Endothelial cell of umbilical vein (primary cell): ENCODE measurements at regions not wholly inside any gene's neighbourhood (a gene's known extent, or its start where the extent isn't known, plus 50 kb on each side); places are given as distances from the start of the nearest gene placed in this dataset.

Experiments
- BruUV-seq: library from RNA; stranded (reverse); fragments of 400-500 nt; replicated peaks from 2 replicates; lab custom pipeline; 2021; lab: Mats Ljungman, UMichigan
- CTCF ChIA-PET: fragments of 300-600, 350-600 bp; sonication (Branson Sonifier 250); formaldehyde crosslinking; loops from one replicate; lab custom pipeline; 2021; ENCODE audit warnings: antibody characterized with exemption, inconsistent platforms; lab: Charles Lee
- POLR2A ChIA-PET: fragments of 300-600, 350-600 bp; sonication (Branson Sonifier 250); formaldehyde crosslinking; loops from one replicate; lab custom pipeline; 2021; ENCODE audit warnings: antibody characterized with exemption, inconsistent platforms; lab: Charles Lee
- DNase-seq: peaks from one replicate; pipeline ENCODE4 v3.0.0-alpha.2; 2011; ENCODE audit warnings: low read depth, low spot score
- FAIRE-seq: peaks from 2 replicates; lab custom pipeline; 2011; peaks lifted over from hg19 to GRCh38; lab: Jason Lieb, UNC
- H2AFZ ChIP-seq: 2 replicates; pipeline ENCODE4 v1.6.0; 2012; ENCODE audit warnings: low read depth, low read length, control low read depth, inconsistent platforms
- H3K27ac ChIP-seq: 2 replicates; pipeline ENCODE4 v1.5.1; 2011; ENCODE audit warnings: low read depth, mild to moderate bottlenecking, control low read depth, low read length, moderate library complexity; ENCODE audit not compliant: insufficient read depth
- H3K27me3 ChIP-seq, 2 experiments: 2 replicates each; pipeline versions ENCODE4 v1.6.0 to v1.6.1; 2011; ENCODE audit warnings: low read length in 2 of 2, mixed read lengths in 1 of 2; ENCODE audit not compliant: control insufficient read depth in 2 of 2, insufficient read depth in 2 of 2
- H3K36me3 ChIP-seq, 2 experiments: 2 replicates in 1 of 2; 3 replicates in 1 of 2; pipeline ENCODE4 v1.5.1; 2011; ENCODE audit warnings: low read length in 2 of 2, mild to moderate bottlenecking in 1 of 2, moderate library complexity in 1 of 2; ENCODE audit not compliant: control insufficient read depth in 2 of 2, insufficient read depth in 2 of 2; ENCODE audit errors: extremely low read depth in 1 of 2
- H3K4me1 ChIP-seq: 3 replicates; pipeline ENCODE4 v1.5.1; 2011; ENCODE audit warnings: mild to moderate bottlenecking, low read length; ENCODE audit not compliant: control insufficient read depth, insufficient read depth; ENCODE audit errors: extremely low read depth
- H3K4me2 ChIP-seq: 2 replicates; pipeline ENCODE4 v1.6.1; 2011; ENCODE audit warnings: low read length, control low read depth, mixed read lengths; ENCODE audit not compliant: insufficient read depth
- H3K4me3 ChIP-seq, 3 experiments: fragments of 200-600 bp in 1 of 3; sonication (generic), shearing (Covaris generic) in 1 of 3; replicated peaks in 1 of 3; 2 replicates each; pipeline ENCODE4 v1.5.1; 2011 to 2016; ENCODE audit warnings: control low read depth in 3 of 3, low read length in 3 of 3, mild to moderate bottlenecking in 2 of 3, inconsistent platforms in 1 of 3, low read depth in 1 of 3, moderate library complexity in 1 of 3; ENCODE audit not compliant: insufficient read depth in 1 of 3
- H3K79me2 ChIP-seq: 2 replicates; pipeline ENCODE4 v1.6.0; 2012; ENCODE audit warnings: low read length, inconsistent platforms; ENCODE audit not compliant: control insufficient read depth, insufficient read depth
- H3K9ac ChIP-seq: replicated peaks from 2 replicates; pipeline ENCODE3; 2011; ENCODE audit warnings: low read length, control low read depth; ENCODE audit not compliant: insufficient read depth; ENCODE audit errors: extremely low read depth
- H3K9me1 ChIP-seq: replicated peaks from 3 replicates; pipeline ENCODE4 v1.6.0; 2011; ENCODE audit warnings: mild to moderate bottlenecking, low read length; ENCODE audit not compliant: control insufficient read depth, insufficient read depth; ENCODE audit errors: extremely low read depth
- H3K9me3 ChIP-seq: replicated peaks from 2 replicates; pipeline ENCODE4 v1.5.1; 2012; ENCODE audit warnings: low read length, inconsistent platforms; ENCODE audit not compliant: control insufficient read depth, insufficient read depth
- H4K20me1 ChIP-seq: replicated peaks from 2 replicates; pipeline ENCODE3; 2011; ENCODE audit warnings: mild to moderate bottlenecking, low read length; ENCODE audit not compliant: control insufficient read depth, insufficient read depth; ENCODE audit errors: extremely low read depth
- CTCF ChIP-seq, 2 donors: IDR thresholded peaks; 1 replicate in 1 of 2; 2 replicates in 1 of 2; pipeline ENCODE4 v1.5.1; 2011; ENCODE audit warnings: low read length in 2 of 2, mild to moderate bottlenecking in 2 of 2, moderate library complexity in 2 of 2, control low read depth in 1 of 2, inconsistent platforms in 1 of 2, low read depth in 1 of 2; ENCODE audit not compliant: insufficient read depth in 1 of 2; ENCODE audit errors: extremely low read depth in 1 of 2
- EZH2 ChIP-seq: IDR thresholded peaks from 2 replicates; pipeline ENCODE4 v1.6.1; 2012; ENCODE audit warnings: borderline replicate concordance, low read depth, mild to moderate bottlenecking, moderate library complexity, low read length, inconsistent platforms; ENCODE audit not compliant: severe bottlenecking
- FOS ChIP-seq: IDR thresholded peaks from 2 replicates; pipeline ENCODE4 v1.6.1; 2011; ENCODE audit warnings: mild to moderate bottlenecking, low read length, moderate library complexity, borderline replicate concordance; ENCODE audit not compliant: insufficient read depth
- GATA2 ChIP-seq: IDR thresholded peaks from 2 replicates; pipeline ENCODE4 v1.7.0; 2011; ENCODE audit warnings: low read depth, mild to moderate bottlenecking, moderate library complexity, mixed read lengths, low read length; ENCODE audit not compliant: insufficient read length, insufficient read depth
- JUN ChIP-seq: IDR thresholded peaks from 2 replicates; pipeline ENCODE4 v1.6.1; 2011; ENCODE audit warnings: borderline replicate concordance, low read depth; ENCODE audit not compliant: insufficient read length, insufficient read depth
- MAX ChIP-seq: IDR thresholded peaks from 2 replicates; pipeline ENCODE4 v1.6.1; 2011; ENCODE audit not compliant: insufficient read depth, insufficient read length
- MYC ChIP-seq: IDR thresholded peaks from one replicate; pipeline ENCODE4 v1.6.1; 2011; ENCODE audit warnings: mild to moderate bottlenecking, low read depth, low read length
- POLR2A ChIP-seq: IDR thresholded peaks from 2 replicates; pipeline ENCODE4 v1.6.1; 2012; ENCODE audit warnings: low read depth, mild to moderate bottlenecking, control low read depth, low read length
- POLR2AphosphoS5 ChIP-seq: IDR thresholded peaks from 2 replicates; pipeline ENCODE4 v1.6.1; 2012; ENCODE audit warnings: low read depth, mild to moderate bottlenecking, control low read depth, low read length, moderate library complexity; ENCODE audit not compliant: insufficient read depth
- dilution Hi-C: fragments of 300-500 bp; cut with MboI; formaldehyde crosslinking; loops from one replicate; pipeline ENCODE4 v1.15.0; 2019; ENCODE audit warnings: low sequenced_read_pairs; ENCODE audit not compliant: extremely low pct_ligation_motif_present
- intact Hi-C: fragments of 100-400 bp; cut with micrococcal nuclease; formaldehyde crosslinking; loops from one replicate; pipeline ENCODE4 v1.10.0; 2022

GRCh38 chr7:83852136-83852535 is 203.2 kb upstream of the SEMA3E start:
- peaks cover 4% of the 10 kb centered on the region for H3K4me1 ChIP-seq
- H3K4me2 ChIP-seq = peak overlapping the region; percentile 17
- no peaks in the 10 kb centered on the region for H3K79me2 ChIP-seq
- no peak for TF ChIP-seq EZH2
- no peak for TF ChIP-seq CTCF (IDR thresholded peaks at IDR 0.05; ENCODE audit: extremely low read depth in 1 of 2, insufficient read depth in 1 of 2, low read depth in 1 of 2, low read length in 2 of 2)
- no peak for TF ChIP-seq POLR2A
- peak; percentile 84 for TF ChIP-seq GATA2
- TF ChIP-seq FOS = peak; percentile 55
- no peak for TF ChIP-seq POLR2AphosphoS5
- no peak for TF ChIP-seq MYC
- TF ChIP-seq MAX = no peak
- peak; percentile 53 for TF ChIP-seq JUN
- ChIA-PET CTCF (interaction anchor here (0.8 to 1.8 kb wide), 2 partner anchors 13 to 1179 kb away, joined by 3 to 5 read pairs; no protein-coding TSS in a partner anchor), POLR2A (no interaction called here)
- H4K20me1 ChIP-seq = no peaks in the 10 kb centered on the region
- H3K4me3 ChIP-seq = no peak overlapping the region
- H3K27ac ChIP-seq = no peak overlapping the region
- no peaks in the 10 kb centered on the region for H3K9me1 ChIP-seq
- intact Hi-C loops = no loop called here
- H3K27me3 ChIP-seq = no peaks in the 10 kb centered on the region
- dilution Hi-C loops = no loop called here
- no peak overlapping the region for H2AFZ ChIP-seq
- peak; percentile 53 for DNase-seq
- no peaks in the 10 kb centered on the region for H3K36me3 ChIP-seq
- no peak overlapping the region for H3K9ac ChIP-seq
- BruUV-seq = no TSS peak
- H3K9me3 ChIP-seq = no peaks in the 10 kb centered on the region
- FAIRE-seq = peak; percentile 70
